HepG2 (cell line): ENCODE measurements at regions not wholly inside any gene's neighbourhood (a gene's known extent, or its start where the extent isn't known, plus 50 kb on each side); places are given as distances from the start of the nearest gene placed in this dataset.
A peak's percentile ranks its signal among the peaks of the same experiment; 100 is the strongest.

Experiments used
- BHLHE40 ChIP-seq: IDR thresholded peaks from 2 replicates; pipeline ENCODE4 v1.6.1; 2011; ENCODE audit warnings: low read length, improper control_type of control experiment
- CREB1 ChIP-seq, 2 experiments: fragments of 450-650 bp in 1 of 2; IDR thresholded peaks; 2 replicates each; pipeline ENCODE4 v1.6.1; 2016 to 2017; ENCODE audit warnings: control low read depth in 1 of 2, mild to moderate bottlenecking in 1 of 2, missing compliant biosample characterization in 1 of 2, missing genetic modification characterization in 1 of 2
- FOXA3 ChIP-seq: IDR thresholded peaks from 2 replicates; pipeline ENCODE4 v1.6.1; 2016; ENCODE audit warnings: missing genetic modification reagents, missing compliant biosample characterization
- MED13 ChIP-seq: sonication (generic); formaldehyde crosslinking; IDR thresholded peaks from 2 replicates; pipeline ENCODE4 v1.5.0; 2020; ENCODE audit warnings: missing genetic modification reagents
- PHF21A ChIP-seq: sonication (generic); formaldehyde crosslinking; IDR thresholded peaks from 2 replicates; pipeline ENCODE4 v1.5.0; 2020; ENCODE audit warnings: mild to moderate bottlenecking, missing genetic modification reagents
- PHF8 ChIP-seq: sonication (generic); formaldehyde crosslinking; IDR thresholded peaks from 2 replicates; pipeline ENCODE4 v1.5.0; 2020; ENCODE audit warnings: missing genetic modification reagents
- SETDB1 ChIP-seq: sonication (generic); formaldehyde crosslinking; IDR thresholded peaks from 2 replicates; pipeline ENCODE4 v1.5.1; 2020; ENCODE audit warnings: missing genetic modification reagents, mild to moderate bottlenecking, borderline replicate concordance
- SP4 ChIP-seq: sonication (generic); formaldehyde crosslinking; IDR thresholded peaks from 2 replicates; pipeline ENCODE4 v1.8.1; 2023; ENCODE audit warnings: mild to moderate bottlenecking, missing genetic modification reagents
- ZBTB37 ChIP-seq: sonication (generic); formaldehyde crosslinking; IDR thresholded peaks from 2 replicates; pipeline ENCODE4 v1.4.0; 2020; ENCODE audit warnings: mild to moderate bottlenecking, missing genetic modification reagents
- ZNF138 ChIP-seq: sonication (generic); formaldehyde crosslinking; IDR thresholded peaks from 2 replicates; pipeline ENCODE4 v1.5.0; 2020; ENCODE audit warnings: mild to moderate bottlenecking, low read depth, missing genetic modification reagents
- ZNF160 ChIP-seq: sonication (generic); formaldehyde crosslinking; IDR thresholded peaks from 2 replicates; pipeline ENCODE4 v1.8.0; 2022; ENCODE audit warnings: mild to moderate bottlenecking, inconsistent platforms, missing genetic modification reagents
- ZNF225 ChIP-seq: sonication (generic); formaldehyde crosslinking; IDR thresholded peaks from 2 replicates; pipeline ENCODE4 v1.4.0; 2020; ENCODE audit warnings: mild to moderate bottlenecking, missing genetic modification reagents
- ZNF660 ChIP-seq: sonication (generic); formaldehyde crosslinking; IDR thresholded peaks from 2 replicates; pipeline ENCODE4 v1.5.1; 2020; ENCODE audit warnings: mild to moderate bottlenecking, low read depth, missing genetic modification reagents, borderline replicate concordance
- ZNF710 ChIP-seq: sonication (generic); formaldehyde crosslinking; IDR thresholded peaks from 2 replicates; pipeline ENCODE4 v1.5.0; 2020; ENCODE audit warnings: mild to moderate bottlenecking, missing genetic modification reagents, borderline replicate concordance
- ZNF747 ChIP-seq: sonication (generic); formaldehyde crosslinking; IDR thresholded peaks from 2 replicates; pipeline ENCODE4 v1.8.1; 2023; ENCODE audit warnings: missing genetic modification reagents, mild to moderate bottlenecking, borderline replicate concordance
- ZSCAN21 ChIP-seq: sonication (generic); formaldehyde crosslinking; IDR thresholded peaks from 2 replicates; pipeline ENCODE4 v1.8.0; 2022; ENCODE audit warnings: mild to moderate bottlenecking, missing genetic modification reagents, moderate library complexity, borderline replicate concordance
- ZSCAN22 ChIP-seq: sonication (generic); formaldehyde crosslinking; IDR thresholded peaks from 2 replicates; pipeline ENCODE4 v1.4.0; 2020; ENCODE audit warnings: mild to moderate bottlenecking, missing genetic modification reagents
- TF ChIP-seq, protein P1 (sequence below): sonication (generic); formaldehyde crosslinking; IDR thresholded peaks from 2 replicates; pipeline ENCODE4 v1.4.0; 2020; ENCODE audit warnings: missing genetic modification reagents
- TF ChIP-seq, protein P2 (sequence below): IDR thresholded peaks from 2 replicates; pipeline ENCODE4 v1.6.1; 2016; ENCODE audit warnings: missing compliant biosample characterization, missing genetic modification reagents, borderline replicate concordance
- TF ChIP-seq, protein P3 (sequence below): sonication (generic); formaldehyde crosslinking; IDR thresholded peaks from 2 replicates; pipeline ENCODE4 v1.8.0; 2022; ENCODE audit warnings: mild to moderate bottlenecking, missing genetic modification reagents; ENCODE audit not compliant: insufficient replicate concordance
- TF ChIP-seq, protein P4 (sequence below): sonication (generic); formaldehyde crosslinking; IDR thresholded peaks from 2 replicates; pipeline ENCODE4 v1.8.1; 2023; ENCODE audit warnings: mild to moderate bottlenecking, missing genetic modification reagents, borderline replicate concordance

DNA sequence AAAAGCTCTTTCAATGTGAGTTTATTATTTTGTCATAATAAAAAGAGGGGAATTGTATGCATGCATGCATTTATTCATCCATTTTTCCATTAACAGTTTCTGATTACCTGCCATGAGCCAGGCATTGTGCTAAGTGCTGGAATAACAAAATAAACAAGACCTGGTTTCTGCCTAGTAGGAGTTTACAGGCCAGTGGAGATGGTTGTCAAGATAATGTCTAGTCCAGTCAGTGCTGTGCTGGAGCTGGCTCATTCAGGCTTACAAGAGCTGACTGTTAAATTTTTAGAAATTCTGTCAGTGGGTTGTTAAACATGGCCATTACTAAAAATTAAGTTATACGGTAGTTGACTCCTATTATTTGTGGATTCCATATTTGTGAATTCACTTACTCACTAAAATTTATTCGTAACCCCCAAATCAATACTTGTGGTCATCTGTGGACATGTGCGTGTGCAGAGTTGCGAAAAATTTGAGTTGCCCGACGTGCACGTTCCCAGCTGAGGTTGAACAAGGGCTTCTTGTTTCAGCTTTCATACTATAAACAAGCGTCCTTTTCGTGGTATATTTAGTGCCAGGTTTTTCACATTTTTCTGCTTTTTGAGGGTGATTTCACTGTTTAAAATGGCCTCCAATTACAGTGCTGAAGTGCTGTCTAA lies 172.3 kb upstream of the RPS6KA3 start (continued):
- TF ChIP-seq, protein P1, sequence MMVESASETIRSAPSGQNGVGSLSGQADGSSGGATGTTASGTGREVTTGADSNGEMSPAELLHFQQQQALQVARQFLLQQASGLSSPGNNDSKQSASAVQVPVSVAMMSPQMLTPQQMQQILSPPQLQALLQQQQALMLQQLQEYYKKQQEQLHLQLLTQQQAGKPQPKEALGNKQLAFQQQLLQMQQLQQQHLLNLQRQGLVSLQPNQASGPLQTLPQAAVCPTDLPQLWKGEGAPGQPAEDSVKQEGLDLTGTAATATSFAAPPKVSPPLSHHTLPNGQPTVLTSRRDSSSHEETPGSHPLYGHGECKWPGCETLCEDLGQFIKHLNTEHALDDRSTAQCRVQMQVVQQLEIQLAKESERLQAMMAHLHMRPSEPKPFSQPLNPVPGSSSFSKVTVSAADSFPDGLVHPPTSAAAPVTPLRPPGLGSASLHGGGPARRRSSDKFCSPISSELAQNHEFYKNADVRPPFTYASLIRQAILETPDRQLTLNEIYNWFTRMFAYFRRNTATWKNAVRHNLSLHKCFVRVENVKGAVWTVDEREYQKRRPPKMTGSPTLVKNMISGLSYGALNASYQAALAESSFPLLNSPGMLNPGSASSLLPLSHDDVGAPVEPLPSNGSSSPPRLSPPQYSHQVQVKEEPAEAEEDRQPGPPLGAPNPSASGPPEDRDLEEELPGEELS (CRISPR knock-in tag), result peak; percentile 64
- TF ChIP-seq ZBTB37 (CRISPR knock-in tag), result no peak
- TF ChIP-seq ZSCAN22 (CRISPR knock-in tag), result no peak
- TF ChIP-seq CREB1 (IDR thresholded peaks at IDR 0.05), result no peak
- 0 out of 2 replicates have a peak, but pooled peaks have one; percentile 27 for TF ChIP-seq CREB1 (CRISPR knock-in tag; IDR thresholded peaks at IDR 0.05)
- TF ChIP-seq ZNF747, result no peak
- peak; percentile 19; the same call in 1 of the 2 replicates for TF ChIP-seq PHF21A (CRISPR knock-in tag)
- TF ChIP-seq, protein P2, sequence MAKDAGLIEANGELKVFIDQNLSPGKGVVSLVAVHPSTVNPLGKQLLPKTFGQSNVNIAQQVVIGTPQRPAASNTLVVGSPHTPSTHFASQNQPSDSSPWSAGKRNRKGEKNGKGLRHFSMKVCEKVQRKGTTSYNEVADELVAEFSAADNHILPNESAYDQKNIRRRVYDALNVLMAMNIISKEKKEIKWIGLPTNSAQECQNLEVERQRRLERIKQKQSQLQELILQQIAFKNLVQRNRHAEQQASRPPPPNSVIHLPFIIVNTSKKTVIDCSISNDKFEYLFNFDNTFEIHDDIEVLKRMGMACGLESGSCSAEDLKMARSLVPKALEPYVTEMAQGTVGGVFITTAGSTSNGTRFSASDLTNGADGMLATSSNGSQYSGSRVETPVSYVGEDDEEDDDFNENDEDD (CRISPR knock-in tag), result no peak
- TF ChIP-seq ZNF660 (CRISPR knock-in tag), result no peak
- TF ChIP-seq ZNF138 (CRISPR knock-in tag), result no peak
- no peak for TF ChIP-seq SP4 (CRISPR knock-in tag)
- TF ChIP-seq PHF8 (CRISPR knock-in tag), result no peak
- TF ChIP-seq FOXA3 (CRISPR knock-in tag), result 0 out of 2 replicates have a peak, but pooled peaks have one; percentile 10
- no peak for TF ChIP-seq MED13 (CRISPR knock-in tag)
- TF ChIP-seq ZSCAN21 (CRISPR knock-in tag), result no peak
- no peak for TF ChIP-seq SETDB1 (CRISPR knock-in tag)
- no peak for TF ChIP-seq ZNF160 (CRISPR knock-in tag)
- TF ChIP-seq, protein P3, sequence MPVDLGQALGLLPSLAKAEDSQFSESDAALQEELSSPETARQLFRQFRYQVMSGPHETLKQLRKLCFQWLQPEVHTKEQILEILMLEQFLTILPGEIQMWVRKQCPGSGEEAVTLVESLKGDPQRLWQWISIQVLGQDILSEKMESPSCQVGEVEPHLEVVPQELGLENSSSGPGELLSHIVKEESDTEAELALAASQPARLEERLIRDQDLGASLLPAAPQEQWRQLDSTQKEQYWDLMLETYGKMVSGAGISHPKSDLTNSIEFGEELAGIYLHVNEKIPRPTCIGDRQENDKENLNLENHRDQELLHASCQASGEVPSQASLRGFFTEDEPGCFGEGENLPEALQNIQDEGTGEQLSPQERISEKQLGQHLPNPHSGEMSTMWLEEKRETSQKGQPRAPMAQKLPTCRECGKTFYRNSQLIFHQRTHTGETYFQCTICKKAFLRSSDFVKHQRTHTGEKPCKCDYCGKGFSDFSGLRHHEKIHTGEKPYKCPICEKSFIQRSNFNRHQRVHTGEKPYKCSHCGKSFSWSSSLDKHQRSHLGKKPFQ (CRISPR knock-in tag), result no peak
- TF ChIP-seq ZNF710, result no peak
- TF ChIP-seq BHLHE40, result peak; percentile 67
- no peak for TF ChIP-seq ZNF225 (CRISPR knock-in tag)
- TF ChIP-seq, protein P4, sequence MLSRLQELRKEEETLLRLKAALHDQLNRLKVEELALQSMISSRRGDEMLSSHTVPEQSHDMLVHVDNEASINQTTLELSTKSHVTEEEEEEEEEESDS, result no peak
